K562 (cell line): ENCODE measurements at regions not wholly inside any gene's neighbourhood (a gene's known extent, or its start where the extent isn't known, plus 50 kb on each side); places are given as distances from the start of the nearest gene placed in this dataset.

ENCODE experiments used
- AFF1 ChIP-seq, 2 experiments: fragments of 450-650 bp; IDR thresholded peaks; 2 replicates each; pipeline ENCODE4 v1.6.1; 2018; ENCODE audit warnings: mild to moderate bottlenecking in 2 of 2, low read depth in 1 of 2; ENCODE audit not compliant: partially characterized antibody in 2 of 2
- BRD4 ChIP-seq: fragments of 200-600 bp; sonication (generic); IDR thresholded peaks from 2 replicates; pipeline ENCODE4 v1.6.1; 2017; ENCODE audit warnings: inconsistent platforms
- C11orf30 ChIP-seq: fragments of 450-650 bp; IDR thresholded peaks from 2 replicates; pipeline ENCODE4 v1.6.1; 2016; ENCODE audit warnings: low read depth, mild to moderate bottlenecking
- CTBP1 ChIP-seq: fragments of 450-650 bp; IDR thresholded peaks from 2 replicates; pipeline ENCODE4 v1.6.1; 2016; ENCODE audit warnings: borderline replicate concordance
- JUND ChIP-seq, 2 experiments: IDR thresholded peaks; 2 replicates in 1 of 2; 3 replicates in 1 of 2; pipeline ENCODE4 v1.6.1; 2011; ENCODE audit warnings: borderline replicate concordance in 2 of 2, low read depth in 2 of 2, low read length in 2 of 2, improper control_type of control experiment in 1 of 2, missing biosample characterization in 1 of 2, missing genetic modification characterization in 1 of 2, missing genetic modification reagents in 1 of 2
- RBM22 ChIP-seq: fragments of 200-400 bp; formaldehyde crosslinking; IDR thresholded peaks from 2 replicates; pipeline ENCODE4 v1.6.1; 2018; ENCODE audit warnings: low read length, low read depth; ENCODE audit not compliant: poor library complexity, severe bottlenecking
- TCF3 ChIP-seq: sonication (generic); formaldehyde crosslinking; IDR thresholded peaks from 2 replicates; pipeline ENCODE4 v1.4.0; 2020; ENCODE audit warnings: mild to moderate bottlenecking, missing genetic modification reagents
- ZFX ChIP-seq: sonication (generic); formaldehyde crosslinking; IDR thresholded peaks from 2 replicates; pipeline ENCODE4 v1.8.0; 2022; ENCODE audit warnings: mild to moderate bottlenecking, missing genetic modification reagents, moderate library complexity
- ZNF239 ChIP-seq: fragments of 250-450 bp; sonication (Bioruptor Pico); IDR thresholded peaks from 2 replicates; pipeline ENCODE4 v1.4.0; 2020; ENCODE audit warnings: mild to moderate bottlenecking
- ZNF407 ChIP-seq: fragments of 450-650 bp; IDR thresholded peaks from 2 replicates; pipeline ENCODE4 v1.6.1; 2016; ENCODE audit warnings: low read depth
- ZNF449 ChIP-seq: fragments of 250-450 bp; sonication (Bioruptor Pico); IDR thresholded peaks from 2 replicates; pipeline ENCODE4 v1.8.0; 2022; ENCODE audit warnings: moderate library complexity, mild to moderate bottlenecking, inconsistent platforms
- ZNF507 ChIP-seq: conservative IDR thresholded peaks from 2 replicates; pipeline ENCODE4 v1.6.1; 2017; ENCODE audit warnings: missing genetic modification characterization, missing compliant biosample characterization
- ZSCAN29 ChIP-seq: fragments of 450-650 bp; IDR thresholded peaks from 2 replicates; pipeline ENCODE4 v1.6.1; 2017
- ZSCAN32 ChIP-seq: fragments of 450-650 bp; formaldehyde crosslinking; IDR thresholded peaks from 2 replicates; pipeline ENCODE4 v1.4.0; 2020; ENCODE audit warnings: mild to moderate bottlenecking, moderate library complexity

DNA sequence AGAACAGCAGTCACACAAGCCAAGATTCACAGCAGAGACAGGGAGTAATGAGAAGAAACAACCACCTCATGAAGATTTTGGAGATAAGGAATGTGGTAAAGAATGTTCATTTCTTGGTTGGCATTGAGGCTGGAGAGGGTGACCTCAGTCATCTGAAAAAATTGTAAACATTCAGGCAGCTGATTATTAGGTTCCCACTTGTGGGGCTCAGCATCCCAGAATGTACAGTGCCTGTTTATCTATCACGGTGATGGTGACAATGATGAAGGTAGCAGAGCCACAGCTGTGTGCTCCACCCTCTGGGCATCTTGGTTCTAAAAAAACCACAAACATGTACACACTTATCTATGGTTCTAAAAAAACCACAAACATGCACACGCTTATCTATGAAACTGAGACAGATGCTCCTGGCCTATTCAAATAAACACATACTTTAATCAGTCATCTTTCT is 143.9 kb upstream of the MOCS2 start (continued):
- TF ChIP-seq ZNF407 (no peak), ZNF507 (tag) (no peak), ZSCAN29 (no peak), ZSCAN32 (no peak), TCF3 (CRISPR knock-in tag) (peak; percentile 35; the same call in 1 of the 2 replicates), ZNF449 (no peak), AFF1 (IDR thresholded peaks at IDR 0.05; ENCODE audit: low read depth in 1 of 2, partially characterized antibody in 2 of 2) (no peak), ZNF239 (CRISPR knock-in tag) (no peak), BRD4 (no peak), CTBP1 (peak; percentile 80), C11orf30 (no peak), ZFX (CRISPR knock-in tag) (no peak), RBM22 (no peak), JUND (IDR thresholded peaks at IDR 0.05; ENCODE audit: borderline replicate concordance, low read depth, low read length) (no peak), JUND (tag; IDR thresholded peaks at IDR 0.05; ENCODE audit: borderline replicate concordance, low read depth, low read length) (no peak)
